Inflammatory macrophage treated with lipopolysaccharide for 1 hour (primary cell): ENCODE measurements at regions not wholly inside any gene's neighbourhood (a gene's known extent, or its start where the extent isn't known, plus 50 kb on each side); places are given as distances from the start of the nearest gene placed in this dataset.
A peak's percentile ranks its signal among the peaks of the same experiment; 100 is the strongest.

Experiments used
- DNase-seq, 2 donors: peaks; one replicate each; pipeline ENCODE4 v3.0.0-alpha.2; 2020 to 2022

GRCh38 chr13:74325106-74325505 is 190.9 kb upstream of the KLF12 start:
- no peak for DNase-seq

- DNase-seq, result no peak
Observed at GRCh38 chr13:74324338-74324737, 190.1 kb upstream of the KLF12 start.

- DNase-seq, result no peak
Observed at GRCh38 chr13:74322562-74322961, 188.4 kb upstream of the KLF12 start.

DNA sequence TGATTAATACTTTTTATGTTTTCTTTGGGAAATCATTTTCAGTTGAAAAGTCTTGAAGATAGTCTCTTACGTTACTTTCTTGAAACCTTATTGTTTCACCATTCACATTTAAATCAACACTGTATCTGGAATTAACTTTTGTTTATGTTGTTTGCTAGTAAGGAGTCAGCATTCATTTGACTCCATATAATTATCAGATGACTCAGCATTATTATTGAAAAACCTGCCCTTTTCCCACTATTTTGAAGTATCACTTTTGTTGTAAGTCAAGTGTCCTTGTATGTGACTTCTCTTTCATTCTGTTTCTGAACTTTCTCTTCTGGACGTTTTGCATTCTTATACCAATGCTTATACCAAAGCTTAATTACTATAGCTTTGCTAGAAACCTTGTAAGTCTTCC is 186.1 kb upstream of the KLF12 start:
- no peak for DNase-seq

DNA sequence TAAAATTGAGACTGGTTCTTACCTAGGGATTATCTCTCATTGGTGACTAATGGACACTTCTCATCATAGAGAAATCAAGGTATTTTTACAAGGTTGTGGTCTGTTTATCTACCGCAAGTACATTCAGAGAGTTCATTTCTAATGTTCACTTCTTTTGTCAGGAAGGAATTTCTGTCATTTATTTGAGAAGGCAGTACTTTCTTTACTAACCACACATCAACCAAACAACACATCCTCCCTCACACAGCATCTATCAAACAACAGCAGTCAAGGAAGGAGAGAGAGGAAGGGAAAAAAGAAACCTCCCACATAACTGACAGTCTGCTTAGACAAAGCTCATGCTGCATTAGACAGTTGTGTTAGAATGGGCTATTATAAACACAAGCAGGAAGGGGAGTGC is 182.3 kb upstream of the KLF12 start:
- DNase-seq, result no peak

GRCh38 chr13:74306496-74306895 is 172.3 kb upstream of the KLF12 start:
- DNase-seq, result no peak

DNA sequence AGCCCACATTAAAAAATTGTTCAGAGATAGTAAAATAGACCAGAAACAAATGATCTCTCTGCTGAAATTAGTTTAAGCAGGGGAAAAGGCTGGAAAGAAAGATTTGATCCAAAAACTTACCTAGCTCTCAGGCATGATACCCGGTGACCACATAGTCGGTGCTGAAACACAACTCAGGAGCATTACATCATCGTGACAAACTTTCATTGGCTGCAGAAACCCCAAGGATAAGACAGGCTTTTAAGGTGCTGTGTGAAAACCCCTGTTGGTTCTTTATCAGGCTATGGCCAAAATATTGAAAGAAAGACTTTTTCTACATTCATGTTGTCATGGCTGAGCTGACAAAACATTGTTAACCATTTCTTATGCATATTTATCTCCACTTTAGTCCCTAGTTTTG is 171.7 kb upstream of the KLF12 start:
- DNase-seq, result no peak

GRCh38 chr13:74301258-74301935 is 167.2 kb upstream of the KLF12 start:
- DNase-seq, result no peak

- no peak for DNase-seq
Observed at GRCh38 chr13:74300162-74300561, 166.0 kb upstream of the KLF12 start.

DNA sequence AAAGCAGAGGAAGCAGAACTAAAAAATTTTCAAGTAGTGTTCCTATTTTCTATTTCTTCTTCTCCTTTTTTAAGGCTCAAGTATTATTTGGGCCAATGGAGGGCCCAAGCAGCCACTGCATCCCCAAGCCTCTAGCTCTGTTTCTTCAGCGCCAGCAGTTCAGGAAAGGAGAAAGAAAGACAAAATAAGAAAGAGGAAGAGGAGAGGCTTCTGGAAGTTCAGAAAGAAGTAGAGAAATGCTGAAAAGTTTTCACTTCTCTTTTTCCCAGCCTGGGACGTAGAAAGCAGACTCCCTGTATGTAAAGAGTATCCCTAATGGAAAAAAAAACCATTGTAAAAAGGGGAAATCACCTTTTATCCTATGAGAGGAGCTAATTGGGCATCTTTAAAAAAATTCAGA is 165.5 kb upstream of the KLF12 start:
- DNase-seq, result peak; percentile 42 to 53

GRCh38 chr13:74298923-74299322 is 164.7 kb upstream of the KLF12 start:
- no peak for DNase-seq

GRCh38 chr13:74289861-74290773 is 155.9 kb upstream of the KLF12 start:
- peak in 1 of 2 donors; percentile 9 for DNase-seq

DNA sequence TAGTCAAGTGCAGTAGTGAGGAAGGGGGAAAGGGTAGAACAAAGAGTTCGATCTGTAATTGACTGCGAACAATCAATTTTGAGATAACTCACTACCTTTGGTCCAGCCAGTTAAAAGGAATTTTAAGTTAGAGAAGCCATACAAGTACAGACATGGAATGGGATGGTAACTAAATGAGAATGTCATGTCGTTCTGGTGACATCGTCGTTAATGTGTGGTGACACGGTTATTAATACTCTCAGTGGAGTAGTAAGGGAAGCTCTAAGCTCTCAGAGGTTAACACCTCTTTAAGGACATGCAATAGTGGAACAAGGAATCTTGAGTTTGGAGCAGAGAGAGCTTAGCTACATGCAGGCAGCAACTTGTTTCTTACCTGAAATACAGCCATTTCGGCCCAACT is 154.9 kb upstream of the KLF12 start:
- DNase-seq, result no peak

DNA sequence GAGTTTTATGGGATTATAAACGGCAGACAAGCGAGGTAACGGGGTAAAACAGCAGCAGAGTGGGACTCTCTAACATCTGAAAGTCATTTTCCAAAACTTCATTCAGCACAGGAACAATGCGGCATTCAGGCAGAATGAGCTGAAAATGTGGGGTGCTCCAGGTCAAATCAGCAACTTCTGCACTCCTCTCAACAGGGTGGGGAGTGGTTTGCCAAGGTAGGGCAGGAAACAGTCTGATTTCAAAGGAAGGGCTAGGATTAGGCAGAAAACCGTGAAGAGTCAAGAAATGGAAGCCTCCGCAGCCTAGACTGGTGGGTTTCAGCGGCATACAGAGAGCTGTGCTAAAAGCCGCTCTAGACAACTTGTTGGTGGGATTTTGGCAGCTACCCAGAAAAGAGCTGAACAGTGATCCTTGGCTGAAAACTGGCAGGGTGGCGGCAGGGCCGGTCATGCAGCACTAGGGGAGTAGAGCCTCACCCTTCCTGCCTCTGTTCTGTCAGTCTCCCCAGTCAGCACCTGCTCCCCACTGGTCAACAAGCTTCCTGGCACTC is 154.2 kb upstream of the KLF12 start:
- no peak for DNase-seq

DNA sequence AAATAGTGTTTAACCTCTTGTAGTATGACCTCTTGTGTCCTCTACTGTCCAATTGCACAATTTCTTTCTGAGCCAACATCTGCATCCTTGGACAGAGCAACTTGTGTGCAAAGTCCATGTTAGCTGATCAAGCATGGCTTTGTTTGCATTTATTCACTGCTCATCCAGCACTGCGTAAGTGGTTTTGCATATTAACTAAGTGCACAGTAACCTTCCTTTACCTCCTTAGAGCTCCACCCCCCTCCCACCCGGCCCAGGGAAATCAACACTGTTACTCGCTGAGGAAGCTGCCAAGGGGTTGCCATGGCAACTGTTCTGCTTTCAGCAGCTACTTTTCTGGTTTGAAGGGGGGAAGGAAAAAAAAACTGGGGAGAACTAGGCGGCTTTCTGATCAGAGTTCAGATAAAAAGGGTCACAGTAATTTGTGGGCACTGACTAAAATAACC is 153.5 kb upstream of the KLF12 start:
- peak; percentile 46 to 52 for DNase-seq

DNA sequence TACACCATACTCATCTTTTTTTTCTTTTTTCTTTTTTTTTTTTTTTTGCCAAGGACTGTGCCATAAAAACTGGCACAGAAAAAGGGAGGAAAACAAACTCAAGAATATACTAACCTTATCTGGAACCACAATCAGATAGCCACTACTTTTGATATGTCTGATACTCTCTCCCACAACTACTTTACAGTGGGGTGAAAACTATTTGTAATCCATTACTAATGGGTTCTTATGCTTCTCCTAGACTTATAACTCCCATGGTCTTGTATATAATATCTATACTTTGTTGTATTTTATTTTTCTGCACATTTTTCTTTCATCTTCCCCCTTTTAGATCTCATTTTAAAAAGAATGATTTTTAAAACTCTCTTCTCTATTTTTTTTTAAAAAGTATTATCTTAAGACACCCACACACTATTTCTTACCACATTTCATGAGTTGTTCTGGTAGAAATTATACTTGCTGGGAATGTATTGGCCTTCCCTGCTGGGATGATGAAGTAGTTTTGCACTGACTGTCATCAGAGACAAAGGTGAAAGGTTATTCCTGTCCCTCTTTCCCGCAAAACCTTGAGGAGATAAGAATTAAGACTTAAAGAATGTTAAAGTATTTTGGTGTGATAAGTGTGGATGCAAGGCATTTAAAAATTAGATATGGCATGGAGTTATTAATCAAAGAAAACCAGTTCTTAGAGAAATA is 146.7 kb upstream of the KLF12 start:
- no peak for DNase-seq

GRCh38 chr13:74280093-74280794 is 146.0 kb upstream of the KLF12 start:
- no peak for DNase-seq

DNA sequence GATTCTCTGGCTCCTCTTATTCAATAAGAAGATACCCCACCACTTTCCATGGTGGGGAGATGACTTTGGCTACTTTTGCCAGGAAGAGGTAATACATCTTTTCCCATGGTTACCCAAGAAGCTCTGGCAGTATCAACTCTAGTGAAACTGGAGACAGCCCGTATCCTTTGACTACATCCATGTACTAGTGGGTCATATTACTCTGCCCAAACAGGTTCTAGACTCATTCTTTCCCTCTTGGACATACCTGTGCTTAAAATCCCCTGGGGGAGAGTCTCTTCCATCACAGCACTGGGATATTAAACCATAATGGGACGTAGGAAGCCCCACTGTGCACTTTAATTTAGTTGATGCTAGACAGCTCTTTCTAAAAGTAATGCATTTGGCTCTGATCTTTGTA is 144.7 kb upstream of the KLF12 start:
- no peak for DNase-seq

- DNase-seq, result no peak
Observed at GRCh38 chr13:74274916-74275315, 140.7 kb upstream of the KLF12 start.

GRCh38 chr13:74273581-74273980 is 139.4 kb upstream of the KLF12 start:
- DNase-seq, result no peak

DNA sequence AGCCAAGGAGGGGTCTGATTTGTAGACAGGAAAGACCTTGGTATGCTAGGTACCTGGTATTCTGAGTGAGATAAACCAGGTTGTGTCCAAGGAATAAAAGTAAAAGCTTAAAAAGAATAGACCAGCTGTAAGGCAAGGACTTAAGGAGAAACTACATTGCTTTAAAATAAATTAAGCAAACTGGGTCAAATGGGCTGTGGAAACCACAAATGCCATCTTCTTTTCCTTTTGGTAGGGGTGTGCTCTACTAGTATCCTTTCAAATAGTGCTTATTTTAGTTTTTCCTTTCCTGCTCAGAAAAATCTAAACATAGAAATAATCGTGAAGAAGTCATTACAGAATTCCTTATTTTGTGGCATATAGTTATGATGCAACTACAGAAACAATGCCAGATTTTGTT is 138.6 kb upstream of the KLF12 start:
- DNase-seq, result no peak

DNA sequence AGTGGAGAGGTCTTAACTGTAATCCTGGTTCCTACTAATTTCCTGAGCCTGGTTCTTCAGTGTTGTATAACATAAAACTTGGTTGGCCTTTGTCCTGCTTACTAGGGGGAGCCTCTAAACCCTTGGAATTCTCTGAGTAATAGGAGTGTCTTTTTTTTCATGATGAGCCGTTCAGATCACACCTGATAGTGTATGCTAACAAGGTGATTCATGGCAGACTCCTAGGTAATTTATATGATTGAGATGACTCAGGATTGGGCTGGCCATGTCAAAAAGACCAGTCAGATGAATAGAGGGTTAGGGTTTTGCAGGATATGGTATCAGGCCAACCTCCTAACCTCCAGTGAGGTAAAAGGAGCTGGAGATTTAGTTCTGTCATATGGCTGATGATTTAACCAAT is 135.8 kb upstream of the KLF12 start:
- DNase-seq, result no peak

DNA sequence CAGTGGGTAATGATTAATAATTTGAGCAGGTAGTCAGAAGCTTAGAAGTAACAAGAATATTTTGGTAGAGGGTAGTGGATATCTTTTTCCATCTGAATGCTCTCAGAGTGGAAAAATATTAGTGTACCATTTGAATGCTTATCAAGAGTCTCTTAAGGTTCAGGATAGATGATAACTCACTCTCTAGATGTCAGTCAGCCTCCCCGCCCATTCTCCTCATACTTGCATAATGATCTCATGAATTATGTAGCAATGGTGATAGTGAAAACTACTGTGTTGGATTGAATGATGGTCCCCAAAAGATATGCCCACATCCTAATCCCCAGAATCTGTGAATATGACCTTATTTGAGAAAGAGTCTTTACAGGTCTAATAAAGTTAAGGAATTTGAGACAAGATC is 132.7 kb upstream of the KLF12 start:
- no peak for DNase-seq
